T-helper 22 cell (primary cell): ENCODE measurements at regions not wholly inside any gene's neighbourhood (a gene's known extent, or its start where the extent isn't known, plus 50 kb on each side); places are given as distances from the start of the nearest gene placed in this dataset.

Experiments
- DNase-seq: peaks from one replicate; pipeline ENCODE4 v3.0.0-alpha.2; 2020; ENCODE audit warnings: low read depth

DNA sequence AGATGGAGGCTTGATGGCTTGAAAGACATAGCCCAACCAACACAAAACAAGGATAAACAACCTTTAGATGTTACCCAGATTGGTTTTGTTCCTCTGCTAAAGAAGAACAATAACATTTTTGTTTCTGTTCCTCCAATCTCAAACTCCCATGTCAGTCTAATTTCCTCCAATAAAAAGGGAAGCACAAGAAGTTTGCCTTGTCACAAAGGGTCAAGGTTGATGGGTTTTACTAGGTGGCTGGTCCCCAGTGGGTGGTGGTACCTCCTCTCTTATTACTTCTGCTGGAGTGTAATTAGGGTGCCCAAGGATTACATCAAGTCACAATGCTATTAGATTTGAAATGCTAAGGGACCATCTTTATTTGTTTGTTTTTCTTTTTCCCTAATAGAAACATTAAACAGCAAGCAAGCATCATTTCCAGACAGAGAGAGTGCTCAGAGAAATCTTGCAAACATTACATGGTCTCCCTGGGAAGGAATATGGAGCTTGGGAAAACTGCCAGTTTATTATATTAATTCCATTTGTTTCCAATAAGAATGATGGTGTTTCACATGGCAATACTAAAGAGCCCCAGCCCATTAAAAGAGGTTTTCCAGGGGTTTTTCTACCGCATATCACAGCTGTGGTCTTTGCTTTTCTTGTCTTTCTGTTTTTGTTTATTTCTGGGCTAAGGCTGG, 78.3 kb upstream of the AOAH start:
- DNase-seq, result no peak

DNA sequence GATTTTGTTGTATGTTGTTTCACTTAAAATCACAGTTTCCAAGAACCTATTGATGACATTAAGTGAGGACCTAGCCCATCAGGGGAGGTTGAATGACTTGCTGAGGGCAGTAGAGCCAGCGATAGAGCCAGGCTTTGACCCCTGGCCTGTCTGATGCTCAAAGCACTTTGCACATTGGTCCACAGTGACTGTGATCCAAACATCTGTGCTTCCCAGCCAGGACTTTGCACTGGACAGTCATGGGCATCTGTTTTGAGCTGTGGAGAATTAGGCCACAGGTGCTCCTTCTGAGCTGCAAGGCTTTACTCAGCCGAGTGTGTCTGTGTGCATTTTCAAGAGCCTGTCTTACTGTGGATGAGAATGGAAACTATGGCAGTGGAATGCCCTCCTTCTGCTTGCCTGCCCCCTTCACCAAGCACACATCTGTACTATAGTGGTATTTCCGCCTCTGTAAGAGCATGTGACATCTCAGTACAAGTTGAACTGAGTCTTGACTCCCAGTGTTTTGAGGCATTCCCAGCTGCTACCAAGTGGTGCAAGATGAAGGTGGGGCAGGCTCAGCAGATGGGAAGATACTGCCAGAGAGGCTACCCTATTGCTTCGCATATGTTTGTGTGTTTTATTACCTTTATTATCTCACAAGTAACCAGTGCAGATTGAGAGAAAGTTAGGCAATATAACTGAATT, 72.7 kb upstream of the AOAH start:
- DNase-seq, result no peak

DNA sequence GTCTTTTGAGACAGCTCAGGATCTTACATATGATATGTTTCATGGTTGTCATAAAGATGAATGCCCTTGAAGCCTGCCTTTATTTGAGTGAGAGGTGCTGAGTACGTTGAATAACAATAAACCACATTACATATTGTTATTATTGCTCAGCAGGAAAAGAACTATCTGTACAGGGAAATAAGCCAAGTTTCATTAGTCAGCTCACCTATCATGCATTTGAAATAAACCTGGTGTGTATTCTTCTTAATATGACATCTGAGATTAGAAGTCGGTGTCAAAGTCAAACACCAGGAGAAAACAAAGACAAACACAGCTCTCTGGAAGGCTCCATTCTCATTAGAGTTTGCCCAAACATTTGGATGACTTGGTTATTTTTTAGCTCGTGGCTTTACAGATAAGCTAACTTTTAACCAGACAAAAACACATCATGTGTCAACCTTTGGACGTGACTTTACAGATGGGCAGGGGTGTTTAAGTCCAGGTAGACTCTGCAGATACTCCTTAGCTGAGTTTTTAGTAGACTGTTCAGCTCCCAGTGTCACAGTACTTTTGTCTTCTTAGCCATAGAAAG, 71.2 kb upstream of the AOAH start:
- no peak for DNase-seq

DNA sequence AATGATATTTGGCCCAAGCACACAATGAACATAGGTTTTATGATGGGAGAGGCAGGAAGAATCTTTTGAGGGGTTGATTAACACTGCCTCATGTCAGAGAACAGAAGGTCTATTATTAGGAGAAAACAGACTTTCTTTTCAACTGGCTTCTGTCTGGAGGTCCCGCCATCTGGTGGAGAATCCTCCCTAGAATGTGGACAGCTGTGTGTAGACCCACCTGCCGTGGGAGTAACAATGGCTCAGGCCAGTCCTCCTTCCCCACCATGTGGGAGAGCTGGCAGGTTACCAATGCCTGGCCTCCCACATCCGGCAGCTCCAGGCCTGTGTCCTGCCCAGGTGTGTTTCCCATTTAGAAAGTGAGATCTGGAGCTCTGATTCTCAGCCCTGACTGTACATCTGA, 70.4 kb upstream of the AOAH start:
- DNase-seq, result no peak

DNA sequence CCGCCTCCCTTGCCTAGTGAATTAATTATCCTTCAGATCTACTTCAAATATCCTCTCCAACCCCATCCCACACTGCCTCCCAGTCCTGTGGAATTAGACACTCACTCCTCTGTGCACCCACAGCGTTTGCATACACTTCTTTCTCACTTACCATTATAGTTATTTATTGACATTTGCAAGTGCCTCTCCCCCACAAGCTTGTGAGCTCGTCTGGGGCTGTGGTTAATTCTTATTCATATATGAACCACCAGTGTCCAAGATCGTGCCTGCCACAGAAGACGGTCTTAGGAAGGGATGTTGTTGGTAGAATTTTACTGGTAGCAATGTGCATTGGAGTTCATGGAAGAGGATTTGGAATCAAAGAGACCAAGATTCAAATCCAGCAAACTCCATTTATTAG, 68.1 kb upstream of the AOAH start:
- DNase-seq, result no peak

DNA sequence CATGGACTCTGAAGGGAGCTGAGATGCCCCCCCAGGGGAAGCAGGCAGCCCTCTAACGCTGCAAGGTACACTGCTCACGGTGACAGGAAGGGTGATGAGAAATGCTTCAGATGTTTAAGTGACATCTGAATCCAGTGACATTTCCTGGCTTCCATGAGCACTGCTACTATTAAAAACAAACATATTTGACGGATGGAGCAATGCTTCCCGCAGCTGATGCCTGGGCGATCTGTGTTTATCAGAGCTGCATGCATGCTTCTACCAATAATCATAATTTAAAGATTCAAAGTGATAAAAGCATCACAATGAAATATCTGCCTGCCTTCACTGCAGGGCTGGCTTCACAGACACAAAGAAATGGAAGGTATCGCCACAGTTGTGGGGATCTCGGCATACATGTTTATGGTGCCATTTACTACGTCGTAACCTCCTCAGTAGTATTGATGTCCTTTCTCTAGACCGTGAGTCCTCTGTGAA, 66.1 kb upstream of the AOAH start:
- DNase-seq, result no peak

DNA sequence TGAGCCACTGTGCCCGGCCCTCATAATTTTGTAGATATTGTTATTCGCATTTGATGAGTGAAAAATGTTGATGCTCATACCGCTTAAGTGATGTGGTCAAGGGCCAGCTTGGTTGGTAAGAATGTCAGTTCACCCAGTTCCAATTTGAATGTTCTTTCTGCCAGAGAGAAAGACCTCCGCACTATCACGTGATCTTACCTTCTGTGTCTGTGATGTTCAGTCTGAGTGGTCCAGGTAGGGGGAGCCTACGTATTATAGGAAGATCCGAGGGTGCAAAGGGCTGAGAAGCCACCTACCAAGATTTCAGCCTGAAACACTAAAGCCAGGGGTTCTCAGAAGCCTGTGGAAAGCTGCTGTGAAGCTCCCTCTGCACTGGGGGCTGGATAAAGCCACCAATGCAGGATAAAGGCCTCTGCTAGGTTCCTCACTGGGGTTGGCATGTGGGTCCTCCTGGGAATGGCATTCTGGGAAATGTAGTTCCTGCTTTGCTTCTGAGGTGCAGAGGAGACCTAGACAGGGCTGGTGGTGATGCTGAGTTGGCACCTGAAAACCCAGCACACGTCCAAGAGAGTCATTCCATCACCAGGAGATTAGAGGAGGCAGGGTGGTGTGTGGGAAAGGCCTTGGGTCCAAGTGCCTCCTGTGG, 64.7 kb upstream of the AOAH start:
- DNase-seq, result no peak

DNA sequence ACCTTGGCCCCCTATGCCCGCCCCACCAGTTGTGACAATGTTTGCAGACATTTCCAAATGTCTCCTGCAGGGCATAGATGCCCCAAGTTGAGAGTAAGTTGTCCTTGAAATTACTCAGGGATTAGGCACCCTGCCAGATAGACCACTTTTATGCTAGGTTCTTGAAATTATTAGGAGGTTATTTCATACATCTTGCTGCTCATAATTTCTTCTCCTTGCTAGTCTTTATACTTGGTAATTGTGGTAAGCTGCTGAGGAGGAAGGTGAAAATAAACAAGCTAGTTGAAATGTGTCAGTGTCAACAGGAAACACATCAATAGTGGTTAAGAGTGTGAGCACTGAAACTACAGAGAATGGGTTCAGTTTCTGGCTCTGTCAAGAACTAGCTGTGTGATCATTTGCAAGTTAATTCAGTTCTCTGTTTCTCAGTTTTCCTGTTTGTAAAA, 63.7 kb upstream of the AOAH start:
- DNase-seq, result peak; percentile 1

DNA sequence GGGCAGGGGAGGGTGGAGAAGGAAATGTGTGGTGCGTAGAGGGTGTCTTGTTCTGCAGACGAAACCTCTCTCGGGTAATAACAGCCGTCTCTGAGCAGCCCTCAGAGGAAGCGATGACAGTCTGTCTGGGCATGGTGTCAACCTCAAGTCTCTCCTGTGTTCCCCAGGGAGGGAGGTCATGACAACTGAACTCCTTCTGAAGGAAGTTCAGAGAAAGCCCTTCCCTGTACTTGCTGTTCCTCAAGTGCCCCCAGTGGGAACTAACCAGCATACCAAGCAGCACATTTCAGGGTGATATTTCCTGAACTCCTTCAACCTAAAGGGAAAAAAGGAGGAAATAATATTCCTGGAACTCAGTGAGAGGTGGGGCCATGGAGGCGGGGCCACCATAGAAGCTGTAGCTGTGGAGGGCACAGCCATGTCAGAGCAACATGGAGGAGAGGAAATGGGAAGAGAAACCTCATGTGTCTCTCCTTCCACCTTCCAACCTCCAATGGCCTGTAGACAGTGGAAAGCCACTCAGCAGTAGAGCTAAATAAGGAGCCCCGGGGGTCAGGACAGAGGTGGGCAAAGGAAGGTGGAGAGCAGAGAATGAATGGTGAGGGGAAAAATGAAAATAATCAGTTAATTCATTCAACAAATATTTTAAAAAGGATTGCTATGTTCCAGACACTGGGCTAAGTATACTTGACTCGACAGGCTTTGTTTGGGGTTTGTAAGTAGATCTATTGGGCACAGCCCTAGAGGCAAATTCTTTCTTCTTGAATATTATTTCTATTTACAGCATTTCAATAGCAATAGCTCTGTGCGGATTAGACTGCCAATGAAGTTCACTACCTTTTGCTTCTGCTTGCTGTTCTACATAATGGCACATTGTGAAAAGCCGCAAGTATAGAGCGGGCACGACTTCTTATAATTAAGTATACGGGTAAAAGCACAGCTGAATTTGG, 61.0 kb upstream of the AOAH start:
- DNase-seq, result peak; percentile 74

DNA sequence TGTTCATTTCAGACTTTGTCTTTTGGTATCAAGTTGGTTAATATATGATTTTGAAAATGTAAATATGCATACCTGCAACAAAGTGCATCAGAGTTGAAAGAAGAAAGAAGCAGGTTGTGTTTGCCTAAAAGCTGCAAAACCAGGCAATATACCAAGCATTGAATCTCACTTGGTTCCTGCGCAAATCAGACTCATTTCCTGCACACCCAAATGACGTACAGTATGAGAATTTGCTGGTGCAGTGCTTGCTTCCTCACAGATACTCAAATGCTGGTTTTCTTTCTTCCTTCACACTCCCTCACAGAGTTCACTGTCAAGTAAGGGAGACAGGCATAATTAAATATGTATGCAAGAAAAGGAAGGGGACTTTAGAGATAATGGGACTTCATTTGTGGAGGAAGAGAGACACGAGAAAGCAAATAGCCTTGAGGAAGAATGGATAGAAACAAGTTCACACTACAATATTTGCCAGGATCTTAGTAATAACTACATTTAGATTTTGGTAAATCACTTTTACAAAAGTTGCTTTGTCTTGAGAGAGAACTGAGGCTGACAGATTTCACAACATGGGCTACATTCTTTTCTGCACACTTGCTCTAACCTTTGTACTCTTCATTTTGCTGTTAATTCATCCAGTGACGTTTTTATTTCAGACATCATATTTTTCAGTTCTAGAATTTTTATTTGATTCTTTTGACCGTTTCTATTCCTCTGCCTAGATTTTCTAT, 56.9 kb upstream of the AOAH start:
- DNase-seq, result peak; percentile 29

DNA sequence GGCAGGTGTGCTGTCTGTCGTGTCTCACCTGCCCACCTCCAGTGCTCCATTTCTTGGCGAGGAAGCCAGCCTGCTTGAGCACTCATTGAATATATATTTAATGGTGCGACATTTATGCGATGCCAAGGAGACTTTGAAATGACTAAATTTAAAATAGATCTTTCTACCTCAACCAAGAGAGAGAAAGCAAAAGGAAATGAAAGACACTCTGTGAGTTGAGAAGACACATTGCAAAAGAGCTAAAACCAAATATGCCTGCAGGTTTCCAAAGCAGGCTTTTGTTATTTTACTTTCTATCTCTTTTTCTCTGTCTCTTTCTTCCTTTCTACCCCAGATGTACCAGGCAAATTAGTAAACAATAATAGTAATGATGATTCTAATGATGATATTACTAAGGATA, 53.6 kb upstream of the AOAH start:
- no peak for DNase-seq

DNA sequence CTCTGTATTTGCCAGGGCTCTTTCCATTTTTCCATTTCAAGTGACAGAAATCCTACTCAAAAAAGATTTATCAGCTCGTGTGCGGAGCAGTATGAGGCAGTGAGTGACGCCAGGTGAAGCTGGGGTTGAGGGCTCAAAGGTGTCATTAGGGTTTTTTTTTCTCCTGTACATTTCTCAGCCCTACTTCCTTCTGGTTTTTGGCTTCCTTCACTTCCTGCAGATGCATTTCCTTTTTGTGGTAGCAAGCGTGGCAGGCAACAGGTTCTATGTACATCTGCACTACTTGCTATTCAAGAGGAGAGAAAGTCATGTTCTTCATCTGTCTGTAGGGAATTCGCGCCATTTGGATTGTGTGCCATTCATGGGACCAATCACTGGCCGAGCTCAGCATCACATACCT, 52.8 kb upstream of the AOAH start:
- peak; percentile 42 for DNase-seq

DNA sequence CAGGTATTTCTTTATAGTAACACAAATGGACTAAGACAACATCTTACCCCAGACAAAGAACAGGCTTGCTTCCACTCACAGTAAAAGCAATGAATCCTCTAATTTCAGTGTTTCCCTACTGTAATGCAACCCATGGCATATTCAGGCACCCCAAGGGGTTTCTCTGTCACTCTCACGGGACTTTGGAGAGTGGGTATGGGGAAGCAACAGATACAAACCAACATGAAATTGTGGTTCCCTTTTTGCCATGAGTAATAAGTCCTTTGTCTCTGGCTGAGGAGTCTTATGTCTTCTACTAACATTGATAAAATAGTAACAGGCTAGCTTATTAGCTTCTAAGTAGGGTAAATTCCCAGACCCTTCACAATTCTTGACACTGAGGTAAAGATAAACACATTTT, 51.4 kb upstream of the AOAH start:
- no peak for DNase-seq

DNA sequence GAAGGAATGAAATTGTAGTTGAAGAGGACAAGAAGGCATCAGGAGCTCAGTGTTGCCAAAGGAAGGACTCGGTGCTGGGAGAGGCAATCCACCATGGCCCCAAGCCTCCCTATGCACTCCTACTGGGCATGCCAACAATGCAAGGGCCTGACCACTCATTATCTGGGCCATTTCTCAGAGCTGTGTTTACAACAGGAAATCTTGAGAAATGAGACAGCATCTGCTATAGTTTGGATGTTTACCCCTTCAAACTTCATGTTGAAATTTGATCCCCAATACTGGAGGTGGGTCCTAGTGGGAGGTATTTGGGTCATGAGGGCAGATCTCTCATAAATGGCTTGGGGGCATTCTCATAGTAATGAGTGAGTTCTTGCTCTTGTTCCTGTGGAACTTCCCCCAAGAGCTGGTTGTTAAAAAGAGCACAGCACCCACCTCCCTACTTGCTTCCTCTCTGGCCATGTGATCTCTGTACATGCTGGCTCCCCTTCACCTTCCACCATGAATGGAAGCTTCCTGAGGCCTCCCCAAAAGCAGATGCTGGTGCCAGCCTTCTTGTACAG, 50.8 kb upstream of the AOAH start:
- DNase-seq, result no peak
